ENCODE measurements at regions not wholly inside any gene's neighbourhood (a gene's known extent, or its start where the extent isn't known, plus 50 kb on each side); places are given as distances from the start of the nearest gene placed in this dataset.
"Not testable (repeated sequence)": the region's sequence is repeated elsewhere in the genome, so short reads cannot be mapped to it uniquely, and the experiment has no call there.

DNA sequence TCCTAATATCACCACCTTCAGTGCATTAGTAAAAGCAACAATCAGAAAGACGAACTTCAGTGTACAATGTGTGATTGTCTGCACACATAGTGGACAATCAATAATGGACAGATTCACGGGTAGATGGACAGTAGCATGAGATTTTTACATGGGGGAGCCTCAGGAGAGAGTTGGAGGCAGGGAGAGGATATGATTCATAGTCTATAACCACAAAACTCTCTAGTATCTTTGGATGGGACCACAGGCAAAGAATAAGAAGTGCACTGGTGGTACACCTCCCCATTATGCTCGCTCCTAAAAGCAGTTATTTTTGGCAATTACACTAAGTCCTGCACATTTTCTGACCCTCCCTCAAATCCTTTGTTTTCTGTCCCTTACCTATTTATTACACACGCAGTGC lies 624.4 kb upstream of the ACTRT1 start:
- TF ChIP-seq, protein P1, sequence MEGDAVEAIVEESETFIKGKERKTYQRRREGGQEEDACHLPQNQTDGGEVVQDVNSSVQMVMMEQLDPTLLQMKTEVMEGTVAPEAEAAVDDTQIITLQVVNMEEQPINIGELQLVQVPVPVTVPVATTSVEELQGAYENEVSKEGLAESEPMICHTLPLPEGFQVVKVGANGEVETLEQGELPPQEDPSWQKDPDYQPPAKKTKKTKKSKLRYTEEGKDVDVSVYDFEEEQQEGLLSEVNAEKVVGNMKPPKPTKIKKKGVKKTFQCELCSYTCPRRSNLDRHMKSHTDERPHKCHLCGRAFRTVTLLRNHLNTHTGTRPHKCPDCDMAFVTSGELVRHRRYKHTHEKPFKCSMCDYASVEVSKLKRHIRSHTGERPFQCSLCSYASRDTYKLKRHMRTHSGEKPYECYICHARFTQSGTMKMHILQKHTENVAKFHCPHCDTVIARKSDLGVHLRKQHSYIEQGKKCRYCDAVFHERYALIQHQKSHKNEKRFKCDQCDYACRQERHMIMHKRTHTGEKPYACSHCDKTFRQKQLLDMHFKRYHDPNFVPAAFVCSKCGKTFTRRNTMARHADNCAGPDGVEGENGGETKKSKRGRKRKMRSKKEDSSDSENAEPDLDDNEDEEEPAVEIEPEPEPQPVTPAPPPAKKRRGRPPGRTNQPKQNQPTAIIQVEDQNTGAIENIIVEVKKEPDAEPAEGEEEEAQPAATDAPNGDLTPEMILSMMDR (conservative IDR thresholded peaks at IDR 0.05; ENCODE audit: control insufficient read depth, insufficient read depth, low read depth, low read length) = no peak
- DNase-seq (ENCODE audit: low read depth) = no peak
- H3K4me3 ChIP-seq (ENCODE audit: control insufficient read depth, low read depth, low read length) = no peak overlapping the region

DNA sequence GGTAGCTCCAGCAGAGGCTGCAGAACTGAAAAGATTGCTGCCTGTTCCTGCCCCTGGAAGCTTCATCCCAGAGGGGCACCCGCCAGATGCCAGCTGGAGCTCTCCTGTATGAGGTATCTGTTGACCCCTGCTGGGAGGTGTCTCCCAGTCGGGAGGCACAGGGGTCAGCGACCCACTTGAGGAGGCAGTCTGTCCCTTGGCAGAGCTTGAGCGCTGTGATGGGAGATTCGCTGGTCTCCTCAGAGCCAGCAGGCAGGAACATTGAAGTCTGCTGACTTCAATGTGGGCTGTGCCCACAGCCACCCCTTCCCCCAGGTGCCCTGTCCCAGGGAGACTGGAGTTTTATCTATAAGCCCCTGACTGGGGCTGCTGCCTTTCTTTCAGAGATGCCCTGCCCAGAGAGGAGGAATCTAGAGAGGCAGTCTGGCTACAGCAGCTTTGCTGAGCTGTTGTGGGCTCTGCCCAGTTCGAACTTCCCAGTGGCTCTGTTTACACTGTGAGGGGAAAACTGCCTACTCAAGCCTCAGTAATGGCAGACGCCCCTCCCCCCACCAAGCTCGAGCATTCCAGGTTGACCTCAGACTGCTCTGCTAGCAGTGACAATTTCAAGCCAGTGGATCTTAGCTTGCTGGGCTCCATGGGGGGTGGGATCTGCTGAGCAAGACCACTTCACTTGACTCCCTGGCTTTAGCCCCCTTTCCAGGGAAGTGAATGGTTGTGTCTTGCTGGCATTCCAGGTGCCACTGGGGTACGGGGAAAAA lies 622.3 kb upstream of the ACTRT1 start:
- not testable (repeated sequence) for H3K4me3 ChIP-seq (ENCODE audit: control insufficient read depth, low read depth, low read length); DNase-seq (ENCODE audit: low read depth)

DNA sequence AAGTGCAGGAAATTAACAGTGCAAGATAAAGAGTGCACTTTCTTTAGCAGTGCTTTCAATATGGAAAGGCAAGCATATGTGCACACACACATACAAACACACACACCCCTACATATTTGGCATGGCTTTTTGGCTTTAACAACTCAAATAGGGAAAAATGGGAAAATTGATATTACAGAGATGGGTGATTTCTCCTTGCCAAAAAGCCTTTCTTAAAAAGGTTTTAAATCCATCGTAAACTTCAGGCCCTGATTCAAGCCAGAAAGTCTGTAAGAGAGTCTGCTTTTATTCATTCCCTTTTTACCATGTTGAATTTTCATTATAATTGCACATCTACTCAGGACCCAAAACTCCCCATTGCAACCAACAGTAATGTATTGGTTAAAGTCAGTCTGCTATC lies 612.0 kb upstream of the ACTRT1 start:
- no peak overlapping the region for H3K4me3 ChIP-seq (ENCODE audit: control insufficient read depth, low read depth, low read length)
- no peak for DNase-seq (ENCODE audit: low read depth)
- TF ChIP-seq, protein P1 (conservative IDR thresholded peaks at IDR 0.05; ENCODE audit: control insufficient read depth, insufficient read depth, low read depth, low read length) = no peak

DNA sequence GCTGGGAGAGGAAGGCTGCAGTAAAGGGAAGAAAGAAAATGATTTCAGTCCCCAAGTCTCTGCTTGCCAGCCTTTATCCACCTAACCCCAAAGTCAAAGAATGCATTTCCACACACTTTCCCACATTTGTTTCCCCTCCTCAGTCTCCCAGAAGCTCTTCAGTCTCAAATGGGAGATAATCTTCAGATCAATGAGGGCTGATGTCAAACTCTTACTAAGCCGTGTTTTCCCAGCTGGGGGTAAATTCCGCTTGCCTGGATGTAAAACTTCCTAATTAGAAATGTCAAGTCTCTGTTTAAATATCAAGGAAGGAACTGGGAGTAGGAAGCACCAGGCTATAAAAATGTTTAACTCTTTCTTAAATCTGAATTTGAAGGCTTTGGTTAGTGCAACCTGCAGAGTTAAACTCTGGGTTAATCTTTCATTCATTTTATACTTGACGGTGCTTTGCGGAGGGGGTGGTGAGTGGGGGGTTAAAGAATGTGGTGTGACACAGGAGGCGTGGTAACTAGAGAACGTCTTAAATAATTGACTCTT lies 601.4 kb upstream of the ACTRT1 start:
- DNase-seq (ENCODE audit: low read depth) = no peak
- TF ChIP-seq, protein P1 (conservative IDR thresholded peaks at IDR 0.05; ENCODE audit: control insufficient read depth, insufficient read depth, low read depth, low read length) = no peak
- no peak overlapping the region for H3K4me3 ChIP-seq (ENCODE audit: control insufficient read depth, low read depth, low read length)

DNA sequence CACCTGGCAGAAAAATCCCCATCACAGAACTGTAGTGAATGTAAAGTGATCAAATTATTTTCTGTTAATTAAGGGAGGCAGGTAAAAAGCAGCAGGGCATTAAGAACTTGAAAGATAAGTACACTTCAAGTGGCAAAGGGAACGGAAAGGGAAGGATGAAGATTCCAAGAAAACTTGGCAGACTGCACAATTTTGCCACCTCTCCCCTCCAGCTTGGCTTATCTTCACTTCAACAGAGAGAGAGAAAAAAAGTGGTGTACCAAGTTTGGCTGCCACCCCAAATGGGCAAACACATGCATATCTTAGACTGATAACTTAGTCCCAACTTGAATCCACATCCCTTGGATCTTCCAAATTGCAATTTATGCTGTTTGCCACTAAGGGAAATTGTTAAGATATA lies 598.1 kb upstream of the ACTRT1 start:
- no peak for DNase-seq (ENCODE audit: low read depth)
- H3K4me3 ChIP-seq (ENCODE audit: control insufficient read depth, low read depth, low read length) = no peak overlapping the region
- TF ChIP-seq, protein P1 (conservative IDR thresholded peaks at IDR 0.05; ENCODE audit: control insufficient read depth, insufficient read depth, low read depth, low read length) = no peak

DNA sequence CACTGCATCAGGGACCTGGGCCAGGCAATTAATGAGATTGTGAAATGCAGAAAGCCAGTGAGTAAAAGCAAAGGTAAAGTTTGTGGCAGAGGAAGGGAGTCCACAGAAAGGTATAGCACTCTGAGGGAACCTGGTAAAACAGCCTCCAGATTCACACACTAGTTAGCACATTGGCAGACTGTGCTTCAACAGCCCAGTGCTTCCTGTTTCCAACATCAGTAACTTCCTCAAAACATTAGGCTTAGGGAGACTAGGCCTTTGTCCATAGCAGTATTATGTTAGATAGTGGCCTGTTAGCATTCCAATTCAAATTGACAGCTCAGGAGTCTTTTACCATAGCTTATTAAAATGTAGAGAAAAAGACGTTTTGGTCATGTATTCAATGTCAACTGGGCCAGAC lies 582.6 kb upstream of the ACTRT1 start:
- TF ChIP-seq, protein P1 (conservative IDR thresholded peaks at IDR 0.05; ENCODE audit: control insufficient read depth, insufficient read depth, low read depth, low read length) = no peak
- H3K4me3 ChIP-seq (ENCODE audit: control insufficient read depth, low read depth, low read length) = no peak overlapping the region
- no peak for DNase-seq (ENCODE audit: low read depth)

DNA sequence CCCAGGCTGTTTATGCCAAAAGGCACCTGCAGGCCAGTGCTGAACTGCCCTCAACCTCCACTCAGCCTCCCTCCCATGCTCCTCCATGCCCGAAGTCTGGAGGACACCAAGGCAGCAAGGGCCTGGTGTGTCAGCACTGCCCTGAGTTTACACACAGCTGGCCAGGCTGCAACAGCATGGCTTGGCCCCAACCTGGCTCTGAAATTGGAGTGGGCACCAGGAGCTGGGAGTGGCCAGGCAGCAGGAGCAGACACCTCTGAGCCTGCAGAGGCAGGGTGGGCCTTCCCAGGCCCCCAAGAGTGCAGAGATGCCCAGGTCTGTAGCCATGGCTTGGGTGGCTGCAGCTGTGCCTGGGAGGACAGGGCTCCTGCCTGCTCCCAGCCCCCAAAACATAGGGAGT lies 571.2 kb upstream of the ACTRT1 start:
- DNase-seq (ENCODE audit: low read depth) = no peak
- H3K4me3 ChIP-seq (ENCODE audit: control insufficient read depth, low read depth, low read length) = no peak overlapping the region
- TF ChIP-seq, protein P1 (conservative IDR thresholded peaks at IDR 0.05; ENCODE audit: control insufficient read depth, insufficient read depth, low read depth, low read length) = no peak

All from fibroblast of mammary gland (primary cell).